T-cell (primary cell): ENCODE measurements at regions not wholly inside any gene's neighbourhood (a gene's known extent, or its start where the extent isn't known, plus 50 kb on each side); places are given as distances from the start of the nearest gene placed in this dataset.

Experiments used
- ATAC-seq, 4 experiments: fragments of 200-7000 bp in 3 of 4; fragments of 150-1000 bp in 1 of 4; cut with Tn5 transposase; replicated peaks in 1 of 4; 1 replicate in 3 of 4; 2 replicates in 1 of 4; pipeline ENCODE4 v1.10.0; 2021; ENCODE audit warnings: moderate library complexity in 3 of 4, mild to moderate bottlenecking in 2 of 4, moderate number of reproducible peaks in 1 of 4
- CTCF ChIA-PET, 2 donors: fragments of 300-600 bp; sonication (Branson Sonifier 250); formaldehyde crosslinking; loops; one replicate each; lab custom pipeline; 2022; ENCODE audit warnings: antibody characterized with exemption in 2 of 2; lab: Charles Lee
- POLR2A ChIA-PET, 2 donors: fragments of 300-600 bp; sonication (Branson Sonifier 250); formaldehyde crosslinking; loops; one replicate each; lab custom pipeline; 2022; ENCODE audit warnings: antibody characterized with exemption in 2 of 2; lab: Charles Lee
- DNase-seq, 35 experiments: peaks; one replicate each; pipeline versions ENCODE4 v3.0.0 to v3.0.0-alpha.2; 2013 to 2023
- H3K27ac ChIP-seq: one replicate; pipeline ENCODE4 v1.5.1; 2013; ENCODE audit warnings: low read length
- H3K27me3 ChIP-seq, 2 experiments: replicated peaks in 1 of 2; 1 replicate in 1 of 2; 2 replicates in 1 of 2; pipeline versions ENCODE4 v1.6.1 to v1.7.0; 2013; ENCODE audit warnings: low read length in 1 of 2, mixed read lengths in 1 of 2; ENCODE audit not compliant: control insufficient read depth in 2 of 2, insufficient read depth in 2 of 2; ENCODE audit errors: extremely low read depth in 1 of 2
- H3K36me3 ChIP-seq, 2 donors: 1 replicate in 1 of 2; 2 replicates in 1 of 2; pipeline versions ENCODE4 v1.6.1 to v1.7.0; 2013; ENCODE audit warnings: low read length in 1 of 2; ENCODE audit not compliant: control insufficient read depth in 2 of 2, insufficient read depth in 1 of 2; ENCODE audit errors: extremely low read depth in 1 of 2
- H3K4me1 ChIP-seq, 2 experiments: 1 replicate in 1 of 2; 2 replicates in 1 of 2; pipeline versions ENCODE4 v1.6.1 to v1.7.0; 2013; ENCODE audit warnings: low read length in 2 of 2, mixed read lengths in 1 of 2; ENCODE audit not compliant: insufficient read depth in 2 of 2, control insufficient read depth in 1 of 2; ENCODE audit errors: extremely low read depth in 1 of 2
- H3K4me3 ChIP-seq, 2 donors: 1 replicate in 1 of 2; 2 replicates in 1 of 2; pipeline versions ENCODE4 v1.5.1 to v1.7.0; 2013; ENCODE audit warnings: mild to moderate bottlenecking in 2 of 2, low read length in 1 of 2, moderate library complexity in 1 of 2; ENCODE audit not compliant: control insufficient read depth in 1 of 2; ENCODE audit errors: extremely low read depth in 1 of 2
- H3K9me3 ChIP-seq: 2 replicates; pipeline ENCODE4 v1.7.0; 2013
- H3K27ac Mint-ChIP-seq, 2 donors: one replicate each; pipeline ENCODE4 v1.8.0; 2020 to 2021; ENCODE audit warnings: mild to moderate bottlenecking in 2 of 2, mixed read lengths in 2 of 2
- H3K27me3 Mint-ChIP-seq, 2 donors: one replicate each; pipeline ENCODE4 v1.8.0; 2021 to 2022; ENCODE audit warnings: mixed read lengths in 2 of 2
- H3K36me3 Mint-ChIP-seq: one replicate; pipeline ENCODE4 v1.8.0; 2021; ENCODE audit warnings: mixed read lengths
- H3K4me1 Mint-ChIP-seq, 3 donors: one replicate each; pipeline ENCODE4 v1.8.0; 2020 to 2022; ENCODE audit warnings: mixed read lengths in 3 of 3, mild to moderate bottlenecking in 1 of 3
- H3K4me3 Mint-ChIP-seq, 3 donors: one replicate each; pipeline ENCODE4 v1.8.0; 2020 to 2022; ENCODE audit warnings: mild to moderate bottlenecking in 3 of 3, mixed read lengths in 3 of 3, moderate library complexity in 3 of 3
- H3K9me3 Mint-ChIP-seq, 3 donors: one replicate each; pipeline ENCODE4 v1.8.0; 2020 to 2022; ENCODE audit warnings: mixed read lengths in 3 of 3
- WGBS: methylation state at CpG from one replicate; pipeline ENCODE4 v1.1.5; 2013; ENCODE audit warnings: missing lambda C conversion rate; ENCODE audit not compliant: insufficient coverage; 5-methylcytosine and 5-hydroxymethylcytosine counted together

DNA sequence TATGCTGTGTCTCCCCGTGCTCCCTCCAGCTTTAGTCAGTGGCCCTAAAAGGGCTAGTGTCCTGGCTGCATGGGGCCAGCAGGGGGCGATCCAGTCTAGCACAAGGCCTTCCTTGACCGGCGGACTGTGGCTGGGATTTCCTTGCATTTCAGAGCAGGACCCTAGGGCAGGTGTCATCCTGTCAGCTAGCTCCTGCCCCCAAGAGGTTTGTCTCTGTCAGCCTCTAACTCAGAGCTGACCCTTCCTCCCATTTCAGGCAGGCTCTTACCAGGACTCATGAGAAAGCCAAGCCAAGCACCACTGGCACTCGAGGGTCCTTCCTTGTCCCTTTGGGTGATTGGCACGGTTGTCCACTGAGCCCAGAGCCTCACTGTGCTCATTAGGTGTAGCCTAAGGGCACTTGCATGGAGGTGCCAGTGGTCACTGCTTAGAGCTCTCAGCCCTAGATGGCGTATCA, 140.3 kb downstream of the RPIA start:
- ChIA-PET POLR2A (no interaction called here), CTCF (no interaction called here)
- Mint-ChIP-seq H3K4me3 (no peak overlapping the region), H3K27ac (no peak overlapping the region), H3K36me3 (no peaks in the 10 kb centered on the region), H3K4me1 (no peaks in the 10 kb centered on the region), H3K9me3 (no peaks in the 10 kb centered on the region), H3K27me3 (peaks cover 9 to 11% of the 10 kb centered on the region in 2 donors)
- H3K27me3 ChIP-seq, result peaks cover 0 to 8% of the 10 kb centered on the region in 2 experiments
- no peaks in the 10 kb centered on the region for H3K36me3 ChIP-seq
- H3K4me1 ChIP-seq, result no peaks in the 10 kb centered on the region
- H3K4me3 ChIP-seq, result no peak overlapping the region
- DNase-seq, result peak in 13 of 35 experiments; percentile 4 to 41 (median 11)
- H3K27ac ChIP-seq, result no peak overlapping the region
- WGBS, result 43% methylated on average over 6 of the region's 7 CpGs
- H3K9me3 ChIP-seq, result no peaks in the 10 kb centered on the region
- ATAC-seq, result peak in 1 of 4 experiments; percentile 46

DNA sequence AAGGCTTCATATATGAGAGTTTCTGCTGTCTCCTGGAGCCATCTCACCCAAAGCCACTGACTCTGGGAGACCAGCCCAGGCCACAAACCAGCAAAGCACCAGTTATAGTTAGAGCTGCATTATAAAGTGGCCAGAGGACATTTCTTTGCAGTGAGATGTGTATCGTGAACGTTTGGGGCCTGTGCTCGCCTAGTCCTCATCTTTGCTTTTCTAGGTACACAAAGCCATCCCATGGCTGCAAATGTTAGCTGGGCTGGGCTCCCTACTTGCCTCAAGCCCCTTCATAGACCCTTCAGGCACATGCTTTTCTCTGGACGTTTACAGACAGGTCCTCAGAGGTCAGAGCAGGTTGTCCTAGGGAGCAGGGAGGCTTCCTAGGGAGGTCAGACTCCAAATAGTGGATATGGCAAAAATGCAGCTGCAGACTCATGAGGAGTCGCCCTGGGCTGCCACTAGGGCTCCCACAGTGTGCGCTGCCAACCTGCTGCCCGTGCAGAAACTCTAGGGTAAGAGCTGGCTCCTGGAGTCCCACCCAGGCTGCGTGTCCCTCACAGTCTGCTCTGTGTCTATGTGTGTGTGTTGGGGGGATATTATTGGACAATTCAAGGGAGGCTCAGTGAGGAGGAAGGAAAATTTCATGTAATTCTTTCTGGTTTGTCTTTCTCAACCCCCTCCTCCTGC, 141.0 kb downstream of the RPIA start:
- no peaks in the 10 kb centered on the region for H3K4me1 Mint-ChIP-seq
- Histone ChIP-seq H3K4me3 (no peak overlapping the region), H3K4me1 (no peaks in the 10 kb centered on the region), H3K27ac (no peak overlapping the region), H3K9me3 (no peaks in the 10 kb centered on the region), H3K36me3 (no peaks in the 10 kb centered on the region), H3K27me3 (peaks cover 0 to 5% of the 10 kb centered on the region in 2 experiments)
- H3K9me3 Mint-ChIP-seq, result no peaks in the 10 kb centered on the region
- H3K27me3 Mint-ChIP-seq, result peaks cover 9 to 11% of the 10 kb centered on the region in 2 donors
- DNase-seq, result no peak
- peak in 1 of 4 experiments; percentile 6 for ATAC-seq
- CTCF ChIA-PET, result interaction anchor here in 1 of 2 donors (0.6 kb wide), 1 partner anchor 119 kb away, joined by 3 read pairs; no protein-coding TSS in a partner anchor
- H3K27ac Mint-ChIP-seq, result no peak overlapping the region
- no peak overlapping the region for H3K4me3 Mint-ChIP-seq
- WGBS, result 75% methylated on average over 6 of the region's 8 CpGs
- no peaks in the 10 kb centered on the region for H3K36me3 Mint-ChIP-seq
- POLR2A ChIA-PET, result no interaction called here

DNA sequence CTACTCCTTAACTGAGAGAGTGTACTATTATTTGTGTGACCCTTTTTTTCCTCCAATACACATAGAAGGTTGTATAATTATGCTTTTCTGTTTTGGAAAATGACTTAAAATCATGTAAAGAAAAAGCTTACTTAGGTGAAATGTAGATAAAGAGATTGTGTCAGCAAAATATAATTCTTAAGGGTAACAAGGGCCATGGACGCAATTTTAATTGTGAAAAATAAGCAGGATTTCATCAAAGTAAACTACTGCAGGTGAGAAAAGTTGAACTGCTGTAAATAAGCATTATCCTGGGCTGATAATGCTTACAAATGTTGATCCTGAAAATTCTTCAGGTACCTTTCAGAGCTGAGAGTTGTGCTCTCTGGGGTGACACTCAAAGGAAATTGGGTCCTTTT, 141.5 kb downstream of the RPIA start:
- Mint-ChIP-seq H3K4me1 (peaks cover 0 to under 1% (median 0%) of the 10 kb centered on the region in 3 donors), H3K27me3 (peaks cover 9 to 11% of the 10 kb centered on the region in 2 donors), H3K27ac (no peak overlapping the region), H3K9me3 (no peaks in the 10 kb centered on the region), H3K4me3 (no peak overlapping the region), H3K36me3 (no peaks in the 10 kb centered on the region)
- Histone ChIP-seq H3K4me1 (no peaks in the 10 kb centered on the region), H3K27ac (no peak overlapping the region), H3K4me3 (no peak overlapping the region), H3K9me3 (no peaks in the 10 kb centered on the region), H3K27me3 (peaks cover 0 to 5% of the 10 kb centered on the region in 2 experiments), H3K36me3 (no peaks in the 10 kb centered on the region)
- POLR2A ChIA-PET, result no interaction called here
- CTCF ChIA-PET, result interaction anchor here in 1 of 2 donors (0.6 kb wide), 1 partner anchor 119 kb away, joined by 3 read pairs; no protein-coding TSS in a partner anchor
- no peak for DNase-seq
- 100% methylated on average over 1 of the region's 1 CpG for WGBS
- ATAC-seq, result no peak

DNA sequence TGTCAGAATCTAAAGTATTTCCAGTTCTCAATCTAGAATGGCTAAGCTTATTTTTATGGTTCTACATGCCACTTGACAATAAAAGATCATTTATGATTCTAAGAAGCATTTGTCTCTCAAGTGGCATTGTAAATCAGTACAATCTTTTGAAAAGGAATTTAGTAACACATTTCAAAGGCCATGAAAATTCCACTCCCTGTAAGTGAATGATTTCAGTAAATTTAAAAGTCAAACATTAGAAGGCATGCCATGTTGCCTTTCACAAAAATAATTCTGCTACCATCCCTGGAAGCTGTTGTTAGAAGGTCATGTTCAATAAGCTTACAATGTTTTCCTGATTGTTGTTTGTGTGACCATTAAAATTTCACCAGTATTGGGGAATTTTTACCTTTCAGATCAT, 142.9 kb downstream of the RPIA start:
- H3K27ac Mint-ChIP-seq, result no peak overlapping the region
- Histone ChIP-seq H3K27me3 (no peaks in the 10 kb centered on the region), H3K4me1 (no peaks in the 10 kb centered on the region), H3K36me3 (no peaks in the 10 kb centered on the region), H3K27ac (no peak overlapping the region), H3K9me3 (no peaks in the 10 kb centered on the region), H3K4me3 (no peak overlapping the region)
- CTCF ChIA-PET, result interaction anchor here in 1 of 2 donors (0.5 kb wide), 1 partner anchor 242 kb away, joined by 3 read pairs; no protein-coding TSS in a partner anchor
- no peak for DNase-seq
- ATAC-seq, result no peak
- H3K27me3 Mint-ChIP-seq, result peaks cover 8 to 10% of the 10 kb centered on the region in 2 donors
- no peak overlapping the region for H3K4me3 Mint-ChIP-seq
- H3K4me1 Mint-ChIP-seq, result peaks cover 0 to 6% (median 5%) of the 10 kb centered on the region in 3 donors
- H3K9me3 Mint-ChIP-seq, result no peaks in the 10 kb centered on the region
- H3K36me3 Mint-ChIP-seq, result no peaks in the 10 kb centered on the region
- POLR2A ChIA-PET, result no interaction called here

DNA sequence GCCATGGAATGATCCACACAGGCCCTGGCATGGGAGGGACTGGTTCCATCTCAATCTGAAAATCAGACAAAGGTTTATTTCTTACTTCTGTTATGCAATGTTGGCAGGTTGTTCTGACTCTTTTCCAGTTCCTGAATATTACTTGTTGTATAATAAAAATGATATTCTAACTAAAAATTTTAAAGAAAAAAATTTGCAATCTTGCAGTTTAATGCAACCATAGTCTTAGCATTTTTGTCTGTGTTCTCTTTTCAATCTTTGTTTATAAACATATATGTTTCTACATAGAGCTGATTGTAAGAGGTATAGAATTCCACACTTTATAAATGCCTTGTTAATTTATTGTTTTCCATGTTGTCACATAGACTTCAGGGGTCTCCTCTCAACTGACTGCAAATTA, 143.4 kb downstream of the RPIA start:
- CTCF ChIA-PET, result no interaction called here
- no peaks in the 10 kb centered on the region for H3K4me1 ChIP-seq
- DNase-seq (no peak), ATAC-seq (no peak)
- no peaks in the 10 kb centered on the region for H3K36me3 Mint-ChIP-seq
- no peaks in the 10 kb centered on the region for H3K9me3 ChIP-seq
- no peak overlapping the region for H3K27ac Mint-ChIP-seq
- H3K27me3 Mint-ChIP-seq, result peaks cover 4 to 6% of the 10 kb centered on the region in 2 donors
- H3K27ac ChIP-seq, result no peak overlapping the region
- no peaks in the 10 kb centered on the region for H3K9me3 Mint-ChIP-seq
- POLR2A ChIA-PET, result no interaction called here
- peaks cover 0 to 6% (median 5%) of the 10 kb centered on the region in 3 donors for H3K4me1 Mint-ChIP-seq
- no peak overlapping the region for H3K4me3 ChIP-seq
- H3K27me3 ChIP-seq, result no peaks in the 10 kb centered on the region
- no peak overlapping the region for H3K4me3 Mint-ChIP-seq
- H3K36me3 ChIP-seq, result no peaks in the 10 kb centered on the region

DNA sequence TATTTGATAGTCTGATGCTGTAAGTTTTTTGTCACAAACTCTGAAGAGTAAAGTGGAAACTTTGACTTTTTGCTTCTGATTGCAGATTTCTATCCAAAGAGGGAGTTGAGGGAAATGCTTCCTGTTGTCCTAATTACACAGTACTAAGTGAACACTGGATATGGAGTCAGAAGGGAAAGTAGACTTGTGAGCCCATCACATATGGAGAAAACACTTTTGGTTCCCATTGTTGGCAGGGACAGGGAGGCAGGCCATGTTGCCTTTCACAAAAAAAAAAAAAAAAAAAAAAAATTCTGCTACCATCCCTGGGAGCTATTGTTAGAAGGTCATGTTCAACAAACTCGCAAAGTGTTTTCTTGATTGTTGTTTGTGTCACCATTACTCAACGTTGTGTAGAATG, 144.3 kb downstream of the RPIA start:
- Histone ChIP-seq H3K27ac (no peak overlapping the region), H3K4me1 (no peaks in the 10 kb centered on the region), H3K9me3 (no peaks in the 10 kb centered on the region), H3K27me3 (no peaks in the 10 kb centered on the region), H3K36me3 (no peaks in the 10 kb centered on the region), H3K4me3 (no peak overlapping the region)
- DNase-seq (no peak), ATAC-seq (no peak)
- Mint-ChIP-seq H3K9me3 (no peaks in the 10 kb centered on the region), H3K27ac (no peak overlapping the region), H3K27me3 (peaks cover 4 to 8% of the 10 kb centered on the region in 2 donors), H3K4me1 (peaks cover 0 to 6% (median 5%) of the 10 kb centered on the region in 3 donors), H3K4me3 (no peak overlapping the region), H3K36me3 (no peaks in the 10 kb centered on the region)
- WGBS, result 75% methylated on average over 2 of the region's 2 CpGs
- ChIA-PET POLR2A (no interaction called here), CTCF (no interaction called here)
